H1 (cell line): ENCODE measurements at regions not wholly inside any gene's neighbourhood (a gene's known extent, or its start where the extent isn't known, plus 50 kb on each side); places are given as distances from the start of the nearest gene placed in this dataset.

ENCODE experiments used
- CEBPB ChIP-seq: IDR thresholded peaks from 2 replicates; pipeline ENCODE4 v1.6.1; 2012; ENCODE audit warnings: low read depth, low read length
- SIN3A ChIP-seq, 2 experiments: IDR thresholded peaks in 1 of 2; conservative IDR thresholded peaks in 1 of 2; 2 replicates each; pipeline ENCODE4 v1.6.1; 2011 to 2012; ENCODE audit warnings: low read length in 2 of 2, improper control_type of control experiment in 1 of 2, low read depth in 1 of 2, mild to moderate bottlenecking in 1 of 2
- TCF12 ChIP-seq: IDR thresholded peaks from 2 replicates; pipeline ENCODE4 v1.6.1; 2011; ENCODE audit warnings: low read depth, mild to moderate bottlenecking, low read length

DNA sequence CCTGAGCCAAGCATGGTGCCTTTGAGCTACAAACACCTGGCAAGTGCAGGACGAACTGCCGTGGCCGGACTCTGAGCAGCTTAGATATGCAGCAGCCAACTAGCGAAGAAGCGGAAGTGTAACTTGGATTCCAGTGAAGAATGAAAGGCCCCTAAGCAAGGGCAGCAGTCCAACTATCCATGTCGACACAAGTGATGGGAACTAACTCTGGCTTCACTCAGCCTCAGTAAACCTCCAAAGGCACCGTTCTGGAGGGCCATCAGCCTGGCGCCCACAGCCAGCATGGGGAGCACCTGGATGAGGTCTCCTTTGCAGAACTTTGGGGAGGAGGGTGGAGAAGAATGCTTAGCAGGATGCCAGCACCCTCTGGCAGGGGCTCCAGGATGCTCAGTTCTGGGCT lies 78.4 kb upstream of the MLN start (continued):
- TF ChIP-seq CEBPB (no peak), SIN3A (conservative IDR thresholded peaks at IDR 0.05 in 1 of 2, IDR thresholded peaks at IDR 0.05 in 1 of 2; ENCODE audit: low read depth in 1 of 2, low read length in 2 of 2) (no peak), TCF12 (no peak)
